Stomach (tissue), 4 donors: ENCODE measurements at regions not wholly inside any gene's neighbourhood (a gene's known extent, or its start where the extent isn't known, plus 50 kb on each side); places are given as distances from the start of the nearest gene placed in this dataset.
"Not testable (repeated sequence)": the region's sequence is repeated elsewhere in the genome, so short reads cannot be mapped to it uniquely, and the experiment has no call there.

Experiments used
- CTCF ChIP-seq, 7 experiments: fragments of 450-650 bp in 4 of 7; fragments of 200-600 bp in 3 of 7; sonication (generic) in 3 of 7; IDR thresholded peaks; one replicate each; pipeline ENCODE4 v1.5.1; 2016 to 2019; ENCODE audit warnings: antibody characterized with exemption in 7 of 7, control low read depth in 2 of 7, mild to moderate bottlenecking in 1 of 7
- POLR2A ChIP-seq, 4 donors: fragments of 450-650 bp; IDR thresholded peaks; one replicate each; pipeline ENCODE4 v1.6.1; 2016; ENCODE audit warnings: antibody characterized with exemption in 4 of 4, control low read depth in 2 of 4, mild to moderate bottlenecking in 1 of 4, moderate library complexity in 1 of 4

- not testable (repeated sequence) for TF ChIP-seq POLR2A, CTCF (IDR thresholded peaks at IDR 0.05)
Observed at GRCh38 chr11:57893200-57893599, 130.5 kb upstream of the OR9Q1 start.
